ENCODE measurements at regions not wholly inside any gene's neighbourhood (a gene's known extent, or its start where the extent isn't known, plus 50 kb on each side); places are given as distances from the start of the nearest gene placed in this dataset.

GRCh38 chr2:34345030-34345429 is 745.9 kb upstream of the FAM98A start:
- no peaks in the 10 kb centered on the region for H3K4me1 Mint-ChIP-seq (ENCODE audit: low read depth, unreplicated experiment)
- DNase-seq: no peak
- H3K9me3 Mint-ChIP-seq (ENCODE audit: low read depth, unreplicated experiment): peaks cover 7% of the 10 kb centered on the region
- H3K27me3 Mint-ChIP-seq (ENCODE audit: unreplicated experiment): no peaks in the 10 kb centered on the region
- no peak for TF ChIP-seq CTCF (IDR thresholded peaks at IDR 0.05; ENCODE audit: unreplicated experiment)
- CTCF ChIA-PET: no interaction called here
- no TSS peak for BruUV-seq (replicated peaks)
- no peaks in the 10 kb centered on the region for H3K36me3 Mint-ChIP-seq (ENCODE audit: insufficient read depth, unreplicated experiment)
- H3K4me3 Mint-ChIP-seq (ENCODE audit: low read depth, unreplicated experiment): no peak overlapping the region
- intact Hi-C loops (cut with micrococcal nuclease; ENCODE audit: unreplicated experiment): no loop called here
- no peak overlapping the region for H3K27ac Mint-ChIP-seq (ENCODE audit: unreplicated experiment)

GRCh38 chr2:34340307-34340706 is 741.2 kb upstream of the FAM98A start:
- no peak for TF ChIP-seq CTCF (IDR thresholded peaks at IDR 0.05; ENCODE audit: unreplicated experiment)
- DNase-seq: no peak
- BruUV-seq (replicated peaks): no TSS peak
- H3K27ac Mint-ChIP-seq (ENCODE audit: unreplicated experiment): no peak overlapping the region
- CTCF ChIA-PET: no interaction called here
- H3K9me3 Mint-ChIP-seq (ENCODE audit: low read depth, unreplicated experiment): peaks cover 12% of the 10 kb centered on the region
- no peaks in the 10 kb centered on the region for H3K4me1 Mint-ChIP-seq (ENCODE audit: low read depth, unreplicated experiment)
- no peak overlapping the region for H3K4me3 Mint-ChIP-seq (ENCODE audit: low read depth, unreplicated experiment)
- H3K36me3 Mint-ChIP-seq (ENCODE audit: insufficient read depth, unreplicated experiment): no peaks in the 10 kb centered on the region
- H3K27me3 Mint-ChIP-seq (ENCODE audit: unreplicated experiment): no peaks in the 10 kb centered on the region
- intact Hi-C loops (cut with micrococcal nuclease; ENCODE audit: unreplicated experiment): no loop called here

- BruUV-seq (replicated peaks): no TSS peak
- intact Hi-C loops (cut with micrococcal nuclease; ENCODE audit: unreplicated experiment): no loop called here
- Mint-ChIP-seq H3K27me3 (ENCODE audit: unreplicated experiment) (no peaks in the 10 kb centered on the region), H3K4me3 (ENCODE audit: low read depth, unreplicated experiment) (no peak overlapping the region), H3K9me3 (ENCODE audit: low read depth, unreplicated experiment) (peaks cover 15% of the 10 kb centered on the region), H3K27ac (ENCODE audit: unreplicated experiment) (no peak overlapping the region), H3K4me1 (ENCODE audit: low read depth, unreplicated experiment) (no peaks in the 10 kb centered on the region), H3K36me3 (ENCODE audit: insufficient read depth, unreplicated experiment) (no peaks in the 10 kb centered on the region)
- CTCF ChIA-PET: interaction anchor here (0.5 kb wide), 1 partner anchor 432 kb away, joined by 4 read pairs; no protein-coding TSS in a partner anchor
- DNase-seq: no peak
- no peak for TF ChIP-seq CTCF (IDR thresholded peaks at IDR 0.05; ENCODE audit: unreplicated experiment)
These were observed 738.6 kb upstream of the FAM98A start for GRCh38 chr2:34337735-34338134.

GRCh38 chr2:34332813-34333212 is 733.7 kb upstream of the FAM98A start:
- peaks cover 14% of the 10 kb centered on the region for H3K9me3 Mint-ChIP-seq (ENCODE audit: low read depth, unreplicated experiment)
- no peaks in the 10 kb centered on the region for H3K27me3 Mint-ChIP-seq (ENCODE audit: unreplicated experiment)
- BruUV-seq (replicated peaks): no TSS peak
- no peaks in the 10 kb centered on the region for H3K4me1 Mint-ChIP-seq (ENCODE audit: low read depth, unreplicated experiment)
- no peak overlapping the region for H3K27ac Mint-ChIP-seq (ENCODE audit: unreplicated experiment)
- no peak overlapping the region for H3K4me3 Mint-ChIP-seq (ENCODE audit: low read depth, unreplicated experiment)
- CTCF ChIA-PET: interaction anchor here (0.7 kb wide), 1 partner anchor 36 kb away, joined by 3 read pairs; no protein-coding TSS in a partner anchor
- DNase-seq: no peak
- no peak for TF ChIP-seq CTCF (IDR thresholded peaks at IDR 0.05; ENCODE audit: unreplicated experiment)
- intact Hi-C loops (cut with micrococcal nuclease; ENCODE audit: unreplicated experiment): no loop called here
- H3K36me3 Mint-ChIP-seq (ENCODE audit: insufficient read depth, unreplicated experiment): no peaks in the 10 kb centered on the region
